Hepatic stellate cell (primary cell): ENCODE measurements at regions not wholly inside any gene's neighbourhood (a gene's known extent, or its start where the extent isn't known, plus 50 kb on each side); places are given as distances from the start of the nearest gene placed in this dataset.
"Not testable (repeated sequence)": the region's sequence is repeated elsewhere in the genome, so short reads cannot be mapped to it uniquely, and the experiment has no call there.

Experiments
- DNase-seq: peaks from one replicate; pipeline ENCODE4 v3.0.0; 2011; ENCODE audit warnings: low spot score

DNA sequence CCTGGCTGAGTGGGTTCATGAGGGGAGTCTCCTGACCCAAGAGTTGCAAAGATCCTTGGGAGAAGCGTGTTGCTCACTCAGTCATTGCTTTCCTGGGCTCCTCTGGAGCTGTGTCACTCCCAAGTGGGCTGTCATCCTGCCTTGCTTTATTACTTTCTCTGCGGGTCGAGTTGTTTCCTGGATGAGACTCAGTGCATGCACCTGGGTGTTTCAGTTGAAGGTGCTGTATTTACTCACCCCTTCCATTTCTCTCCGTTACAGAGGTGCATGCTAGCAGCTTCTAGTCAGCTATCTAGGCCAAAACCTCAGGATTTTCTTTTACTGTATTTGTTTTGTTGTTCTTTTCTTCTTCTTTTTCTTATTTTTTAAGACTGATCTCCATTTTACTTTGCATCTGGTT is 785.5 kb upstream of the EDIL3 start:
- DNase-seq, result no peak

DNA sequence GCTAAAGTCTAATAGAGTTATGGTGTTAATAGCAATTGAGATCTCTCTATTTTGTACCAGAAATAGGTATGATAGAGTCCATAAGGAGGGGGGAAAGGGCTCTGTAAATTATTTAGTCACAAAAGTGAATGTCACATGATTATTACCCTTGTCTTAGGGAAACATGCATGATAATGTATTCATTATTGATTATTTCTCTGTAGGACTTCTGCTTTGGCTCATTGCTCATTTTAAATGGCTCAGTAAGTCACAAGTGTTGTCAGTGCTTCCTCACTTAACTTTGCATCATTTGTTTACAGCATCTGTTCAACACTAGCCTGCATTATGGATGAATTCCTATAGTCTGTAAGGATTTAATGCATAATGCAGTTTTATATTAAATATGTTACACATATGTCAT is 788.8 kb upstream of the EDIL3 start:
- no peak for DNase-seq

DNA sequence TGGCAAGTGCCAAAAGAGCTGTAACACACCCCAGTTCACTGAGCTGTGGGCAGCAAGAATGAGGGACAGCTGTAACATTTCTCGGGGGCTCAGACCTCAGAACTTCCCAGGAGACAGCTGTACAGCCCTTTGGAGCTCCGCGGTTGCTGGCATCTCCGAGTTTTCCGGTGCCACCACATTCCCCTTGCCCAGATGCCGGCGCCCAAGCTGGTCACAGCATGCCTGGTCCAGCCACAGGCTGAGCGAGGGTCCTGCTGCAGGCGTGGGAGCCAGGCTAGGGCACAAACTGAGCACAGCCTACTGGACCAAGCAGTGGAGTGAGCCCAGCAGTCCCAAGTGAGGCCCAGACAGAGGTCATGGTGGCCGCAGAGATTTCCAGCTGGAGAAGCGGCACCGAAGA is 797.7 kb upstream of the EDIL3 start:
- DNase-seq, result no peak

DNA sequence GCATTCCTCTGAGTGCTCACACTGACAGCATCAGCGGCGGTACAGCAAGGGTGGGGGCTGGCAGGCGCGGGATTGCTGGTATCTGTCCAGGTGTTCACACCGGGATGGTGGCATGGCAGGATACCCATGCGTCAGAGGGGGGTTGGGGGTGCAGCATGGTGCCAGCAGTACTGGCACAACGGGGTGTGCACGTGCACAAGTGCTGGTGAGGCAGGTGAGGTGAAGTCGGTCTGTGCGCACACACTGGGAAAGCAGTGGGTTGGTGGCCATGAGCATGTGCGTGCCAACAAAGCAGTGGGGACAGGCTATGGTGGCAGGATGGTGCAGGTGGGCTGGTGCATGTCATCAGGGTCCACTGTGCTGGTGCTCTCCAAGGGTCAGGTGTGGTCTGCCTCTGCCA is 819.6 kb upstream of the EDIL3 start:
- no peak for DNase-seq

DNA sequence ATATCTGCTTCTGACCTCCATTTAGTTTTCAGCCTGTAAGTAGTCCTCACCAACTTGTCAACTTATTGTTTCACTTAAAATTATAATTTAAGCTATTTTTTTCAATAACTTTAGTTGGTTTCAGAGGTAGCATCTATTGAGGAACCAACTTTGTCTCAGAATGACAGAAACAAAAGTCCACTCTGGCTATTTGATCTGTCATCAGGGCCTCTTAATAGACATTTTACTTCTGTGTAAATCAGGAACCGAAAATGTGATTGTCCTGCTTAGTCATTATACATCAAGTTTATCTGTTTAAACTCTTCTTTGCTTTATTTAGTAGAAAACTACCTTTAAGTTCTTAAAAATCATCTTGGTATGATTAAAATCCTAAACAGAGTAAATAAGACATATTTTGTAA is 820.8 kb upstream of the EDIL3 start:
- no peak for DNase-seq

DNA sequence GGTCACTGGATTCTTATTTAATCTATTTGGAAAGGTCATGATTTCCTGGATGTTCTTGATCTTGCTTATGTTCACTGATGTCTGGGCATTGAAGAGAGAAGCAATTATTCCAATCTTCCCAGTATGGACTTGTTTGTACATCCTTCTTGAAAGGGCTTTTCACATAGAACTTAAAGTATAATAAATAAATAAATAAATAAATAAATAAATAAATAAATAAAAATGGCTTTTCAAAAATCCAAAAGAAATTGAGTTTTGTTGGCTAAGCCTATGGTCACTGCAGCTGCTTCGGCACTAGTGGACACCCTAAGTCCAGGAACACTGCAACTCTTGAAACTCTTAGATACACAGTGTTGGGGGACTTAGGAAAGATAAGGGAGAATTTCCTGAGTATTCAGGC is 840.7 kb upstream of the EDIL3 start:
- DNase-seq, result no peak

DNA sequence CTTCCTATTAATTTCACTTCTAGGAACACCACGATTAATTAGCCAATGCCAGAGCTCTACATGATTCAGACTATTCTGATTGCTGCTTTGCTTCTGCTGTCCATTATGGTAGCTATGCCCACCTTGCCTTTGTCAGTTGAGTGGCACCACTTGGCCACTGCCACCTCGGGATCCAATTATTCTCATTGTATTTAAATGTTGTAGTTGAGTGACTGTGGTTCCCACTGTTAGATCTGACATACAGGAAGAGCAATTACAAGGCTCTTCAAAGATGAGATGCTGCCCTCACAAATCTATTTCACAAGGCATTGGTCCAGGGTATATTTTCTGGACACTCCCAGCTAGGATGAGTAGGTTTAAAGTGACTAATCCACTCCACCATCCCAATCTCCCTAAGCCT is 864.5 kb upstream of the EDIL3 start:
- no peak for DNase-seq

DNA sequence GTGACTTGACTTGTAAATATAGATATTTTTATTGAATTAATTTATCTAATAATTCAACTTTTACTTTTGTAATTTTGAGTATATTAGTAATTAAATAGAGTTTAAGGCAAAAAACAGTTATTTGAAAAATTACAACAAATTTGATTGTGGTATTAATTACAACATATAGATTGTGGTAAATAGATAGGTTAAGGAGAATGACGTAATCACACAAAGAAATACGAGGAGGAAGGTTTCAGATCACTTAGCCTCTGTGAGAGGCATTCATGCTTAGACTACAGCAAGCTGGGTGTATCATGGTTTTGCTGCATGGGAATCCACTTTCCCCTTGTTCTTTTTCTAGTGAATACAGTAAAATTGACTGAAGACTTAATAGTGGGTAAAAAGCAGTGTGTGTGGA is 878.4 kb upstream of the EDIL3 start:
- DNase-seq, result no peak

DNA sequence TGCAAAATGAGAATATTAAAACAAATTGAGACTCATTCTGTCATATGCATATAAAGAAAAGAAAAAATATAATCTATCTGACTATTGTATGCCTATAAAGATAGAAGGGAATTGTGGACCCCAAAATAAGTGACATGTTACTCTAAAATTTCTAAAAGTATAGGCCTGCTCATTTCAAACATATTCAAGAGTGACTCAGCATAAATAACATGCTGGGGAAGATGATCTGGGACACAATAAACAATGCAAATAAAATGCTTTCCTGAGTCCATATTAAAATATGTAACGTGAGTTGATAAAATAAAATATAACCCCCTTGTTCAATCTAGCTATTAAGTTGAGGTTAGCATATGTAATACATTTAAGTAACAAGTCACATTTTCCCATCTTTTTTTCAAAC is 882.0 kb upstream of the EDIL3 start:
- DNase-seq, result no peak

DNA sequence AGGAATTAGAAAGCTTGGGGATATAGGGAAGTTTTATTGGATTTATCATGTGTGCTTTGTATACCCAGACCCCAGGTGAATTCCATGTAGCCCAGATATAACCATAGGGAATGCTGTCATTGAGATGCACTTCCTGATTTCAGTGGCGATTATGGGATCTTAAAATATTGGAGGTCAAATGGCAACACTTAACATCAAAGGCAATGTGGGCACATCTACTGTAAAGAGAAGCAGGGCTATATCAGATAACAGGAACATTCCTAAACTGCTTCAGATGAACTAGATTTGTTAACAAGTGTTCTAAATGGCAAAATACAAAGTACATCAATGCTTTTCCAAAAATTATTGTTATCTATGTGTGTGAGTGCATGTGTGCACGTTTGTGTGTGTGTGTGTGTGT is 883.5 kb upstream of the EDIL3 start:
- DNase-seq, result no peak

DNA sequence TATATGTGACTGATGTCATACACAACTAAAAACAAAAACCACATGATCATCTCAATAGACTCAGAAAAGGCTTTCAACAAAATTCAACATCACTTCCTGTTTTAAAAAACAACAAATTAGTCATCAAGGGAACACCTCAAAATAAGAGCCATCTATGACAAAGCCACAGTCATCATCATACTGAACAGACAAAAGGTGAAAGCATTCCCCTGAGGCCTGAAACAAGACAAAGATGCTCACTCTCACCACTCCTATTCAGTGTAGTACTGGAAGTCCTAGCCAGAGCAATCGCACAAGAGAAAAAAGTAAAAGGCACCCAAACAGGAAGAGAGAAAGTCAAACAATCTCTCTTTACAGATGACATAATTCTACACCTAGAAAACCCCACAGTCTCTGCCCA is 893.5 kb upstream of the EDIL3 start:
- no peak for DNase-seq

DNA sequence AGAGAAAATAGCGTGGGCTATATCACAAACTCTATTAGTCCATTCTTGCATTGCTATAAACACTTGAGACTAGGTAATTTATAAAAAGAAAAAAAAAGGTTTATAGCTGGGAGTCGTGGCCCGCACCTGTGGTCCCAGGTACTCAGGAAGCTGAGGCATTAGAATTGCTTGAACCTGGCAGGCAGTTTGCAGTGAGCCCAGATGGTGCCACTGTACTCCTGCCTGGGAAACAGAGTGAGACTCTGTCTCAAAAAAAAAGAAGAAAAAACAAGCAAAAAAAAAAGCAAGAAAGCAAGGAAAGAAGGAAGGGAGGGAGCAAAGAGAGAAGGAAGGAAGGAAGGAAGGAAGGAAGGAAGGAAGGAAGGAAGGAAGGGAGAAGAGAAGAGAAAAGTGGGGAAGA is 904.2 kb upstream of the EDIL3 start:
- no peak for DNase-seq

DNA sequence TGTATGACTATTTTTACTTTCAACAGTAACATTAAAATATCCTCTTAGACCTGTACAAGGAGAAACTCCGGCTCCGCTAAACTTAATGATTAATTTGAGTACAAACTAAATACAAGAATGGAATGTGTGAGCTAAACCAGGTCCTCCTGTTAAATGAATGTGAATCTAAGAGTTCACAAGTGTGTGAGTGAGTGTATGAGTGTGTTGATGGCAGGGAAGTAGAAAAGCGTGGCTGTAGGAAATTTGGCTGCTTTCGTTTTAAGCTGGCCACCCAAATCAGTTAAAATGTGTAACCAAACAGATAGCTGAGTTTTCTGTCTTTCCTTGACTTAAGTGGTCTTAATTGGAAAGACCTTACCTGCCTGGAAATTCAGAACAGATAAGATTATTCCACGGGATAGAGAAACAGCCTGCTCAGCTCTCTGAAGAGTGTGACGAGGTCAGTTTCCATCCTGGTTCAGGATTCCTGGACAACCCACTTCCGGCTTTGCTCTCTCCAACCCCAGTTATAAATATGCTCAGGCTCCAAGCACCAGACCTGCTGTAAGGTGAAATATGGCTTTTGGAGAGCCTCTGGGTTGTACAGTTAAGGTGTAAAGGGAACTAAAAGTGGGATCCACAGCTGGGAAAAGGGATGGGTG is 908.6 kb upstream of the EDIL3 start:
- peak; percentile 2 for DNase-seq

DNA sequence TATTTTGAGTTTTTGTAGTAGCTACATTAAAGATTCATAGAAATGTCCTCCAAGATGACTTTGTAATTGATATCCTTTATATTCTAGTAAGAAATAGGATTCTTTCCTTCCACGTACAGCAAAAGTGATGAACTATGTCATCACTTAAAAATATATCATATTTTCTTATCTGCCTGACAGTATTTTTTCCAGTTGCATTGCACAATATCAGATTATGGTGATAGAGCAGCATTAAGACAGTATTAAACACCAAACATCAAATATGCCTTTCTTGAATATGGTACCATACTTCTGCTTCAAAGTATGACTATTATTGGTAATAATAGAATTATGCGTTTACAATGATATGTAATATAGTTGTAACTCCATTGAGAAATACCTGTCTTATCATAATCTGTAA is 919.8 kb upstream of the EDIL3 start:
- DNase-seq, result no peak

DNA sequence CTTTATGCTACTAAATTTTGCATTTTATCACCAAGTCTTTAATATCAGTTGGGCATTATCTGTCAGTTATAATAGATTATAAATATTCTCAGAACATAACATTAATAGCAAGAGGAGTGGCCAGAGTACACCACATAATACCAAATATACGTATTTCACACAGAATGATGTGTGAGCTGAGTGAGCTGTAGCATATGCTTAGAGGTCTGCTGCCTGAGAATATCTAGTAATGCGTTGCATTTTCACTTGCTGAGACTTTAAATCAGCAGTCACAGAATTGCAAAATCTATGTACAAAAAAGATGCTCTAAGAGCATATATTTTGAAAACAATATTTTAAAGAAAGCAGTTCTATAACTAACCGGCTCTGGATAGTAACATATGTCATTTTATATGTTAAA is 921.1 kb upstream of the EDIL3 start:
- no peak for DNase-seq

DNA sequence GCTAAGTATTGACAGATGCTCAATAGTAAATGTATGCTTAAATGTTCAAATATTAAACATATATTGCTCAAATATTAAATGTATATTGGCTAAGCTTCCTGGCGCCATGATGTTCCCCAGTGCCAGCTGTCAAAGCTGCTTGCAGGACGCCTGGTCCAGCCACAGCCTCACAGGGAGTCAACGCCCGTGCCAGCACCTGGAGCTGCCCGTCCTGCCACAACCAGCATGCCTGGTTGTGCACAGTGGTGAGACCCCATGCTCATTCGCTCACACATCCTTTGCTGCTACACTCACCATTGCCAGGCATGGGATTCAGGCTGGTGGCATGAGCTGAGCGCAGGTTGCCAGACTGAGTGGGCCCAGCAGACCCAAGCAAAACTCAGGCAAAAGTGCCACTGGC is 926.9 kb upstream of the EDIL3 start:
- no peak for DNase-seq

DNA sequence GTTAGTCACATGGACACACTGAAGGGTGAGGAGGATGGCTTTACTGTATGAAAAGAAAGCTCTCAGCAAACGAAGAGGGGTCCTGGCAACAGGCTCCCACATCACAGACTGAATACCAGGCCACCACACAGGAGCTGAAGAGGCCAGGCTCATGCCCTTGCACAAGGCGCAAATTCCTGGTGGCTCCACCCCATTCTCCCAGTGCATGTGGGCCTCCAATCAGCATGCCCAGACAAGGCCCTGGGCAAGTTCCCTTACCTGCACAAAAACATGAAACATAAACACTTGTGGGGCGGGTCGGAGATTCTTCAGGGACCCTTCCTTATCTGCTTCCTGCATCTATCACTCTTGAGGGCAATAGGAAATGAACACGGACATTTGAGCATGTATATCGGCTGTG is 935.8 kb upstream of the EDIL3 start:
- DNase-seq, result no peak

DNA sequence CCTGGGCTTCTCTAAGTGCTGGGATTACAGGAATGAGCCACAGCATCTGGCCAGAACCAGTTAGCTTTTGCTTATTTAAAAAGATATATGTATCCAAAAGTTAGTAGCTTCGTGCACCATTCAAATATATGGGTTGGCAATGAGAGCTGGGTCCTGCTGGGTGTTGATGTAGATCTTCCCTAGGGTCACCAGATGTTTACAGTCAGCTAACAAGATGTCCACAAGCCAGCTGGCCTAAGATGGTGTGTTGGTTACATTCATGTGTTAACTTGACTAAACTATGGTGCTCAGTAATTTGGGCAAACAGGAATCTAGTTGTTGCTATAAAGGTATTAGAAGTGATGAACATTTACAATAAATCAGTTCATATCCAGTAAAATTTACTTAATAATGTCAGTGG is 948.6 kb upstream of the EDIL3 start:
- no peak for DNase-seq

DNA sequence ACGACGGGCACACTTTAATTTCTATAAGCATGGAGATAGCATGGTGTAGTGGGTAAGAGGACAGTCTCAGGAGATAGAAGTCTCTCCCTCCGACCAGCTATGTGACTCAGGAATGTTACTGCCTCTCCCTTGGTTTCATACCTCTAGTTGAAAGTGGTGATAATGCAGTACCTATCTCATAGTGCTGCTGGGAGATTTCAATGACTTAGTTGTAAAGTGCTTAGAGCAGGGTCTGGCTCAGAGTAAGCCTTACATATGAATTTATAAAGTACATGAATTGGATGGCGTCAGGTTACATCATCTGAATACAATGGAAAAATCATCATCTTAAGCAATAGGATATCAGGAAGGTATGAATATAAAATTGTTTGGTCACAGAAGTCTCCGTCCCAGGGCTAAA is 952.8 kb upstream of the EDIL3 start:
- no peak for DNase-seq

DNA sequence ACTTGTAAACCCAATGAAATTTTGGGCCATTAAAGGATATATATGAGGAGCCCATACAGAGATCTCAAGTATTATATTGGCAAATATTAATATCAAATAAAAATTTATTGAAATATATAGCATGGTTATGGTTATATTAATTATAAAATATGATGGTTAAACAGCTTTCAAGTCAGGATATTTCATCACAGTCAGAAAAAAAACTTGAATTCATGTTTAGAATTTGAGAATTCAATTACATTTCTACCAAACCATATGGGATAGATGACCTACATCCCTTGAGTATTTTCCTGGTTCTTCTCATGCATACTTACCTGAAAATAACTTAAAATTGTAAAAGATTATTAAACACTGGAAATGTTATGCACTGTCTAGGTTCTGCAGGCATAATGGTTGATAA is 956.1 kb upstream of the EDIL3 start:
- DNase-seq, result no peak

DNA sequence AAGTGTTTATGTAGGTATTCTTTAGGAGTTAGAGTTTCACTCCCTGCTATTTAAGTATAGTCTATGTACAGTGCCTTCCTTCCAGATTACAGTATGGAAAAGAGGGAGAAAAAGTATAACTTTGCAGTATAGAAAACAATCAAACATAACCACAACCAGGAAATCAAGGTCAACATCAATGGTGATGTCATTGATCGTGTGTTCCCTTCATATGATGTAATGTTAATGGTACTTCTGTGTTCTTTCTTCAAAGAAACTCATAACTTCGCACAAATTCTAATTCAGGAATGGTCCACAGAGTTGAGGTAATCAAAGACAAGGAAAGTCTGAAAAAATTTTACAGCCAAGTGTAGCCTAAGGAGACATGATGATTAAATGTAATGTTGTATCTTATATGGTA is 961.1 kb upstream of the EDIL3 start:
- DNase-seq, result no peak

DNA sequence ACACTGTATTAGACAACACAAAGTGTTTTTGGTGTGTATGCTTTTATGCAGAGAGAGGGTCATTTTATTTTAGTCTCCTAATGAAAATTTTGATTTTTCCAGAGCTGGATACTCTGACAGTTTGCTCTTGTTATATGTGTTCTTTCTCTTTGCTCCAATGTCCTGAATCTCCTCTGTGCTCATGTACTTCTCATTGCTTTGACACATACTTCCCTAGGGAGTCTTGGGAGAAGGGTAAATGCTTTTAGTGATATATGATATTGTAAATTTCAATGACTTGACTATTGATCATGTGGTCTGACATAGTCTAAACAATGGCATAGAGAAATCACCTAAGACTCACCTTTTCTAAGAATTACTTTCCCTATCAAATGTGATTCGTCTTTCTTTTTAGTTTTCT is 972.6 kb upstream of the EDIL3 start:
- no peak for DNase-seq

DNA sequence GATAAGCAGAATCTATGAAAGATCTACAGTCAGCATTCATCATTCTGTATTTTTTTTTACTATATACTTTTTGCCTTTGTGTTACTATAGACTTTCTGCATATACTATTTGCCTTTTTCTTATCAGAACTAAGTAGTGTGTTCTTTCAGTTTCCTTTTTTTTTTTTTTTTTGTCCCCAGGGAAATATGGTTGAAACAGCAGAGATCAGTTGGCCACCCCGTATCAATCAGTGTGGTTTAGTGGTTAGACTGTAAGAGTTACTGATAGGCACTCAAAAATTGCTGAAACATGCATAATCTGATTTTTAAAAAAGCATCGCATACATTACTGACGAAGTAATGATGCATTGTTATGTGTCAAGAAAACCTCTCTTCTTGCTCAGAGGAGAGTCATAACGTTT is 990.8 kb upstream of the EDIL3 start:
- no peak for DNase-seq

DNA sequence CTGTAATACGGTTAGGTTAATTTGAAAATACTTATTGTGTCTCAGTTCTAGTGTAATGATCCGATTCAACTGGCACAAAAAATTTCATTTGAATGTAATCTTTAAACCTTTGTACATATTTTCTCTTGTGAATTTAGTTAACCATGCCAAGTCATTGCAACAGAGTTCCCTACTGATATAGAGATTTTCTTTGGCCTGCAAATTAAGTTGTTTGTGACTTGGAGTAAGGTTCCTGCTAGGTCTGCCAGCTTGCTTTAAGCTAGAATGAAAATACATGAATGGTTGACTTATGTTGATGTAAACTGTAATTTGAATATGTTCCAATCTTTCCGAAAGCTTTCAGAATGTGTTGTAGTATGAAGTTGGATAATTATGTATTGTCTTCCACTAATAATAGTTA is 1004.1 kb upstream of the EDIL3 start:
- no peak for DNase-seq

DNA sequence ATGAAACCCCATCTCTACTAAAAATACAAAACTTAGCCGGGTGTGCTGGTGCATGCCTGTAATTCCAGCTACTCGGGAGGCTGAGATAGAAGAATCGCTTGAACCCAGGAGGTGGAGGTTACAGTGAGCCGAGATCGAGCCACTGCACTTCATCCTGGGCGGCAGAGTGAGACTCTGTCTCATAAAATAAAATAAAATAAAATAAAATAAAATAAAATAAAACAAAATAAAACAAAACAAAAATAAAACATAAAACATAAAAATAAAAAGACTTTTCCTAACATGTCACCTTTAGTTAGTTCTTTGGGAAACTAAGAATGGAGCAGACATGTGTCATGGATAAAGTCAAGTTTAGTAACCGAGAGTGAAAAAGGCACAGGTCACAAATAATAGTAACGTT is 1007.6 kb upstream of the EDIL3 start:
- not testable (repeated sequence) for DNase-seq
